ENCODE measurements at regions not wholly inside any gene's neighbourhood (a gene's known extent, or its start where the extent isn't known, plus 50 kb on each side); places are given as distances from the start of the nearest gene placed in this dataset.

GRCh38 chr4:128603081-128603480 lies 206.4 kb upstream of the JADE1 start:
- intact Hi-C loops (cut with micrococcal nuclease): no loop called here

GRCh38 chr4:128601991-128602695 lies 207.4 kb upstream of the JADE1 start:
- intact Hi-C loops (cut with micrococcal nuclease): no loop called here

GRCh38 chr4:128600996-128601871 lies 208.3 kb upstream of the JADE1 start:
- intact Hi-C loops (cut with micrococcal nuclease): no loop called here

GRCh38 chr4:128600410-128600809 lies 209.1 kb upstream of the JADE1 start:
- intact Hi-C loops (cut with micrococcal nuclease): no loop called here

GRCh38 chr4:128597500-128597899 lies 212.0 kb upstream of the JADE1 start:
- intact Hi-C loops (cut with micrococcal nuclease): no loop called here

GRCh38 chr4:128596853-128597252 lies 212.6 kb upstream of the JADE1 start:
- intact Hi-C loops (cut with micrococcal nuclease): no loop called here

GRCh38 chr4:128596115-128596514 lies 213.4 kb upstream of the JADE1 start:
- intact Hi-C loops (cut with micrococcal nuclease): no loop called here

GRCh38 chr4:128591482-128591881 lies 218.0 kb upstream of the JADE1 start:
- intact Hi-C loops (cut with micrococcal nuclease): no loop called here

- intact Hi-C loops (cut with micrococcal nuclease): no loop called here
Observed at GRCh38 chr4:128590773-128591172, 218.7 kb upstream of the JADE1 start.

GRCh38 chr4:128590034-128590740 lies 219.3 kb upstream of the JADE1 start:
- intact Hi-C loops (cut with micrococcal nuclease): no loop called here

GRCh38 chr4:128589384-128589965 lies 220.0 kb upstream of the JADE1 start:
- intact Hi-C loops (cut with micrococcal nuclease): no loop called here

- intact Hi-C loops (cut with micrococcal nuclease): no loop called here
Observed at GRCh38 chr4:128587382-128587781, 222.1 kb upstream of the JADE1 start.

- intact Hi-C loops (cut with micrococcal nuclease): no loop called here
Observed at GRCh38 chr4:128583753-128584712, 225.5 kb upstream of the JADE1 start.

- intact Hi-C loops (cut with micrococcal nuclease): no loop called here
Observed at GRCh38 chr4:128582427-128582870, 227.1 kb upstream of the JADE1 start.

GRCh38 chr4:128579154-128579853 lies 230.2 kb upstream of the JADE1 start:
- intact Hi-C loops (cut with micrococcal nuclease): no loop called here

- intact Hi-C loops (cut with micrococcal nuclease): loop anchor here (1.0 to 5.0 kb wide), 3 partner anchors 235 to 382 kb away; partner anchors contain the start of gene JADE1
Observed at GRCh38 chr4:128574706-128575105, 234.8 kb upstream of the JADE1 start.

- intact Hi-C loops (cut with micrococcal nuclease): loop anchor here (1.0 to 5.0 kb wide), 3 partner anchors 235 to 382 kb away; partner anchors contain the start of gene JADE1
Observed at GRCh38 chr4:128573781-128574508, 235.6 kb upstream of the JADE1 start.

- intact Hi-C loops (cut with micrococcal nuclease): loop anchor here (5.0 kb wide), 1 partner anchor 381 kb away; no protein-coding TSS in a partner anchor
Observed at GRCh38 chr4:128572778-128573241, 236.7 kb upstream of the JADE1 start.

- intact Hi-C loops (cut with micrococcal nuclease): loop anchor here (5.0 kb wide), 1 partner anchor 379 kb away; no protein-coding TSS in a partner anchor
Observed at GRCh38 chr4:128571747-128572146, 237.8 kb upstream of the JADE1 start.
